NCI-H2029 (cell line): ENCODE measurements at regions not wholly inside any gene's neighbourhood (a gene's known extent, or its start where the extent isn't known, plus 50 kb on each side); places are given as distances from the start of the nearest gene placed in this dataset.

Experiments
- DNase-seq: peaks from one replicate; lab custom pipeline; 2025; lab: John Stamatoyannopoulos, UW

- DNase-seq, result no peak
These were observed 50.4 kb upstream of the DAB2 start for GRCh38 chr5:39475159-39475571.
